ENCODE measurements at regions not wholly inside any gene's neighbourhood (a gene's known extent, or its start where the extent isn't known, plus 50 kb on each side); places are given as distances from the start of the nearest gene placed in this dataset.

- no peak for DNase-seq (ENCODE audit: extremely low read depth, low read depth)
- TF ChIP-seq CTCF (IDR thresholded peaks at IDR 0.05; ENCODE audit: low read depth, low read length), result no peak
These were observed 435.3 kb upstream of the HNRNPA3 start for GRCh38 chr2:176777262-176777661.

GRCh38 chr2:176779917-176780316 lies 432.7 kb upstream of the HNRNPA3 start:
- no peak for TF ChIP-seq CTCF (IDR thresholded peaks at IDR 0.05; ENCODE audit: low read depth, low read length)
- DNase-seq (ENCODE audit: extremely low read depth, low read depth), result no peak

GRCh38 chr2:176780348-176780747 lies 432.2 kb upstream of the HNRNPA3 start:
- no peak for DNase-seq (ENCODE audit: extremely low read depth, low read depth)
- TF ChIP-seq CTCF (IDR thresholded peaks at IDR 0.05; ENCODE audit: low read depth, low read length), result no peak

- no peak for TF ChIP-seq CTCF (IDR thresholded peaks at IDR 0.05; ENCODE audit: low read depth, low read length)
- DNase-seq (ENCODE audit: extremely low read depth, low read depth), result no peak
These were observed 430.9 kb upstream of the HNRNPA3 start for GRCh38 chr2:176781570-176782217.

- no peak for TF ChIP-seq CTCF (IDR thresholded peaks at IDR 0.05; ENCODE audit: low read depth, low read length)
- DNase-seq (ENCODE audit: extremely low read depth, low read depth), result no peak
These were observed 427.9 kb upstream of the HNRNPA3 start for GRCh38 chr2:176784633-176785200.

GRCh38 chr2:176789751-176790150 lies 422.8 kb upstream of the HNRNPA3 start:
- TF ChIP-seq CTCF (IDR thresholded peaks at IDR 0.05; ENCODE audit: low read depth, low read length), result no peak
- DNase-seq (ENCODE audit: extremely low read depth, low read depth), result no peak

- DNase-seq (ENCODE audit: extremely low read depth, low read depth), result no peak
- TF ChIP-seq CTCF (IDR thresholded peaks at IDR 0.05; ENCODE audit: low read depth, low read length), result no peak
These were observed 422.1 kb upstream of the HNRNPA3 start for GRCh38 chr2:176790468-176790867.
